ENCODE measurements at regions not wholly inside any gene's neighbourhood (a gene's known extent, or its start where the extent isn't known, plus 50 kb on each side); places are given as distances from the start of the nearest gene placed in this dataset.
"Not testable (repeated sequence)": the region's sequence is repeated elsewhere in the genome, so short reads cannot be mapped to it uniquely, and the experiment has no call there.

DNA sequence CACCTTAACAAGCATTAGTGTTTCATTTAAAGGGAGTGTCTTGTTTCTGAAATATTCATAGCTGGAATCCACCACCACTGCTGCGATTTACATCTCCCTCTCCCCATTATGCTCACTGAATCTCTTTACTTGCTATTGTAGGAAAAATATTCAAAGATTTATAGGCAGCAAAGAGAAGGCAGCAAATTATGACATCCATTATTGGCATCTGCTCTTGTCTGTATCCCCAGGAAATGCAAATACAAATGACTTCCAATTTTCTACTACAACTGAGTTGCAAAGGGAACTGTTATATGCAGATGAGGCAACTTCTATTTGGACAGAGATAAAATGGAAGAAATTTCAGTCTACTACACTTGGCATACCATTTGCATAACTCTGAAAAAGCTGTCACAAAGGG, 88.4 kb upstream of the PRKD1 start:
- Histone ChIP-seq H3K4me3 (ENCODE audit: low read depth in 1 of 5, low read length in 5 of 5) (no peak overlapping the region), H3K4me1 (ENCODE audit: control insufficient read depth in 5 of 5, insufficient read depth in 5 of 5, low read length in 5 of 5) (no peaks in the 10 kb centered on the region), H3K36me3 (ENCODE audit: control insufficient read depth in 5 of 5, insufficient read depth in 5 of 5, low read length in 5 of 5) (no peaks in the 10 kb centered on the region), H3K9ac (ENCODE audit: low read length in 5 of 5) (no peak overlapping the region), H3K27me3 (ENCODE audit: control insufficient read depth in 5 of 5, insufficient read depth in 4 of 5, low read length in 5 of 5) (no peaks in the 10 kb centered on the region), H3K9me3 (ENCODE audit: control insufficient read depth in 5 of 5, low read length in 5 of 5) (no peaks in the 10 kb centered on the region), H3K27ac (ENCODE audit: low read depth, low read length) (no peak overlapping the region)

DNA sequence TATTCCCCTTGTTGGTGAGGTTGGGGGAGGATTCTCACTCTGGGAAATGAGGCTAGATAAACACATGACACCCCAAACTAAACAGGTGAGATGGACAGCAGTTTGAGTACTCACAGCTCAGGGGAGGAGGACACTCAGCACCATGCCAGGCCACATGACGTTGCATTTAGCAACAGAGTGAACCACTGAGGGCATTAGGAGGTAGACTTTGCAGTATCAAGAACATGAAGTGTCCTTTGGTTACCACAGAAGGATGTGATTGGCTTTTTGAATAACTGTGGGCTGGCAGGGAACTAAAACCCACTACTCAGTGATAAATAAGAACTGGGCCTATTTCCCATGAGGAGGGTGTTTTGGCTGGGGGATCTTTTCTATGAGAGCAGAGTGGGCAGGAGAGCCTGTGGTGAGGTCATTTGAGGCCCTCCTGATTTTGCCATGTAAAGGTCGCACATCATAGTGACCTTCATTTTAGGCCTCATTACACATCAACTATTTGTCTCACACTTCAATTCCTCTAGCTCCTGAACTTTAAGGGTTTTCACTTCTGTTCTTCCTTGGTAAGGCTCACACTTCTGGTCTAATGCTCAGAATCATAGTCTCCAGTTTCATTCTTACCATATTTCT, 89.8 kb upstream of the PRKD1 start:
- Histone ChIP-seq H3K36me3 (ENCODE audit: control insufficient read depth in 5 of 5, insufficient read depth in 5 of 5, low read length in 5 of 5) (no peaks in the 10 kb centered on the region), H3K4me1 (ENCODE audit: control insufficient read depth in 5 of 5, insufficient read depth in 5 of 5, low read length in 5 of 5) (no peaks in the 10 kb centered on the region), H3K9me3 (ENCODE audit: control insufficient read depth in 5 of 5, low read length in 5 of 5) (no peaks in the 10 kb centered on the region), H3K27me3 (ENCODE audit: control insufficient read depth in 5 of 5, insufficient read depth in 4 of 5, low read length in 5 of 5) (no peaks in the 10 kb centered on the region), H3K27ac (ENCODE audit: low read depth, low read length) (no peak overlapping the region), H3K9ac (ENCODE audit: low read length in 5 of 5) (no peak overlapping the region), H3K4me3 (ENCODE audit: low read depth in 1 of 5, low read length in 5 of 5) (no peak overlapping the region)

DNA sequence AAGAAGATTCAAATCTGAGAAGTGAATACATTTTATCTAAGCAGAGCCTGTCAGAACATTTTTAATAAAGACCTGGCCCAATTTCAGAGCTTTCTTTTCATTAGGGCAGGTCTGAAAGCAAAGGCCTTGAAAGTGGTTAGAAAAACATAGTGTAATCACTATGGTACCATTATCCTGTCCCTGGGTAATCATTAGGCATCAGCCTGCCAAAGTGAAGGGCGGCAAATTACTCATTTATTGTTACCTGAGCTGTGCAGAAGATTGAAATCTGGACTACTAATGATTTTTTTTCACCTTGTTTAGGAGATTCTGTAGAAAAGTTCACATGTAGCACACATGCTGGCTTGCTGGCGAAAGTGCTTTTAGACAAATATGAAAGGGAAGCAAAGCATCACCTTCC, 92.6 kb upstream of the PRKD1 start:
- Histone ChIP-seq H3K36me3 (ENCODE audit: control insufficient read depth in 5 of 5, insufficient read depth in 5 of 5, low read length in 5 of 5) (no peaks in the 10 kb centered on the region), H3K9ac (ENCODE audit: low read length in 5 of 5) (no peak overlapping the region), H3K4me3 (ENCODE audit: low read depth in 1 of 5, low read length in 5 of 5) (no peak overlapping the region), H3K27me3 (ENCODE audit: control insufficient read depth in 5 of 5, insufficient read depth in 4 of 5, low read length in 5 of 5) (no peaks in the 10 kb centered on the region), H3K9me3 (ENCODE audit: control insufficient read depth in 5 of 5, low read length in 5 of 5) (peaks cover 0 to 5% (median 0%) of the 10 kb centered on the region in 5 donors), H3K27ac (ENCODE audit: low read depth, low read length) (no peak overlapping the region), H3K4me1 (ENCODE audit: control insufficient read depth in 5 of 5, insufficient read depth in 5 of 5, low read length in 5 of 5) (no peaks in the 10 kb centered on the region)

DNA sequence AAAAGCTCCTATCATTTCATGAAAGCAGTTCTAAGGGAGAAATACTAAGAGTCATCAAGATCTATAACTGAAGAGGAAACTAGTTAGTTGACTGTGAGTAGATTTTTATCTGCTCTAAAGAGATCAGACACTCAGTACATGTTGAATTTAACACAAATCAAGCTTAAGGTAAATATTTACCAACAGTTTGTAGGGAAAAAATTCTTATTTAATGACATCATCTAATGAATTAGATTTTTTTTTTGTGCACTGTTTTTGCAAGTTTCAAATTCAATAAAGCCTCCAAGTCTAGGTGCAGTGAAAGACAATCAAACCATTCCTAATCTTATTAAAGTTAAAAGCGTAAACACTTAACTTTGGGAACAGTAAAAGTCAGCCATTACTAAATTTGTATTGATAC, 93.0 kb upstream of the PRKD1 start:
- Histone ChIP-seq H3K4me1 (ENCODE audit: control insufficient read depth in 5 of 5, insufficient read depth in 5 of 5, low read length in 5 of 5) (no peaks in the 10 kb centered on the region), H3K9ac (ENCODE audit: low read length in 5 of 5) (no peak overlapping the region), H3K9me3 (ENCODE audit: control insufficient read depth in 5 of 5, low read length in 5 of 5) (peaks cover 0 to 5% (median 0%) of the 10 kb centered on the region in 5 donors), H3K27ac (ENCODE audit: low read depth, low read length) (no peak overlapping the region), H3K36me3 (ENCODE audit: control insufficient read depth in 5 of 5, insufficient read depth in 5 of 5, low read length in 5 of 5) (no peaks in the 10 kb centered on the region), H3K4me3 (ENCODE audit: low read depth in 1 of 5, low read length in 5 of 5) (no peak overlapping the region), H3K27me3 (ENCODE audit: control insufficient read depth in 5 of 5, insufficient read depth in 4 of 5, low read length in 5 of 5) (no peaks in the 10 kb centered on the region)

DNA sequence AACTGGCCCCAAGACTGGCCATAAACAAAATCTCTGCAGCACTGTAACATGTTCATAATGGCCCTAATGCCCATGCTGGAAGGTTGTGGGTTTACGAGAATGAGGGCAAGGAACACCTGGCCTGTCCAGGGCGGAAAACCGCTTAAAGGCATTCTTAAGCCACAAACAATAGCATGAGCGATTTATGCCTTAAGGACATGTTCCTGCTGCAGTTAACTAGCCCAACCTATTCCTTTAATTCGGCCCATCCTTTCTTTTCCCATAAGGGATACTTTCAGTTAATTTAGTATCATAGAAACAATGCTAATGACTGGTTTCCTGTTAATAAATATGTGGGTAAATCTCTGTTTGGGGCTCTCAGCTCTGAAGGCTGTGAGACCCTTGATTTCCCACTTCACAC, 95.7 kb upstream of the PRKD1 start:
- H3K9ac ChIP-seq (ENCODE audit: low read length in 5 of 5); H3K36me3 ChIP-seq (ENCODE audit: control insufficient read depth in 5 of 5, insufficient read depth in 5 of 5, low read length in 5 of 5); H3K4me3 ChIP-seq (ENCODE audit: low read depth in 1 of 5, low read length in 5 of 5); H3K4me1 ChIP-seq (ENCODE audit: control insufficient read depth in 5 of 5, insufficient read depth in 5 of 5, low read length in 5 of 5); H3K27me3 ChIP-seq (ENCODE audit: control insufficient read depth in 5 of 5, insufficient read depth in 4 of 5, low read length in 5 of 5); H3K27ac ChIP-seq (ENCODE audit: low read depth, low read length): not testable (repeated sequence)
- H3K9me3 ChIP-seq (ENCODE audit: control insufficient read depth in 5 of 5, low read length in 5 of 5): peaks cover 0 to 10% (median 3%) of the 10 kb centered on the region in 5 donors

DNA sequence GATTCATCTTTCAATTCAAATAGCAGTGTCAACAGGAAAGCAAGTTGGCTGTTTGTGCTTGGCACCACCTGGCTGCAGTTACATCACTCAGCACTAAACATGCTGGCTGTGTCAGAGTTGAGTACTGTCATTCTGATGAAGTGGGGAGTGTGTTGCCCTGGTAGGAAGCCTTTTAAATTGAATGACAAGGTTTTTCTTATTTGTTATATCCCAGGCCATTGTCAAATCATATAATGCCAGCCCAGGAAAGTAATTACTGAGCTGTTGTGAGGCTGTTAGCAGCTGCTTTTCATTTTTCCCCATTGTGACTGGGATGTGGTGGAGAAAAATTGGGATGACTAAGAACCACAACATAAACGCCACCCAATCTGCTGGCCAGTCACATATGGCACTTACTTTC, 106.5 kb upstream of the PRKD1 start:
- H3K27ac ChIP-seq (ENCODE audit: low read depth, low read length): no peak overlapping the region
- H3K9me3 ChIP-seq (ENCODE audit: control insufficient read depth in 5 of 5, low read length in 5 of 5): peaks cover 2 to 7% (median 5%) of the 10 kb centered on the region in 5 donors
- no peaks in the 10 kb centered on the region for H3K36me3 ChIP-seq (ENCODE audit: control insufficient read depth in 5 of 5, insufficient read depth in 5 of 5, low read length in 5 of 5)
- no peak overlapping the region for H3K9ac ChIP-seq (ENCODE audit: low read length in 5 of 5)
- H3K4me1 ChIP-seq (ENCODE audit: control insufficient read depth in 5 of 5, insufficient read depth in 5 of 5, low read length in 5 of 5): no peaks in the 10 kb centered on the region
- H3K27me3 ChIP-seq (ENCODE audit: control insufficient read depth in 5 of 5, insufficient read depth in 4 of 5, low read length in 5 of 5): no peaks in the 10 kb centered on the region
- H3K4me3 ChIP-seq (ENCODE audit: low read depth in 1 of 5, low read length in 5 of 5): no peak overlapping the region

DNA sequence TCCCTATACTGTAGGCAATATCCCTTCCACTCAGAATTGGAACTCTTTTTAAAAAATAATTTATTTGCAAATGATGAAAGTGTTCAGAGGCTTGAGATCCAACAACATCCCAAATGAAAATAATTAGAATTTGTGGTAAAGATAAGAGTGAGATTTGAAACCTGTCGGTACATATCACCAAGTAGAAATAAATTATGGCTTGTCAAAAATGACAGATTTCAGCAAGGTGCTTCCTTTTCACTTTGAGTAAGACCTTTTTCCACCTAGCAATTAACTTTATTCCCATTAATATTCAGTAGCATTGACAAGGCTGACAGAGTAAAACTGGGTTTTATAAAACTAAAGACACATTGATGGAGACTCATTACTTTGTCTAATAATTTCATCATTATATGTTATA, 107.7 kb upstream of the PRKD1 start:
- H3K4me3 ChIP-seq (ENCODE audit: low read depth in 1 of 5, low read length in 5 of 5): no peak overlapping the region
- H3K27me3 ChIP-seq (ENCODE audit: control insufficient read depth in 5 of 5, insufficient read depth in 4 of 5, low read length in 5 of 5): no peaks in the 10 kb centered on the region
- no peak overlapping the region for H3K9ac ChIP-seq (ENCODE audit: low read length in 5 of 5)
- no peaks in the 10 kb centered on the region for H3K4me1 ChIP-seq (ENCODE audit: control insufficient read depth in 5 of 5, insufficient read depth in 5 of 5, low read length in 5 of 5)
- peaks cover 0 to 7% (median 2%) of the 10 kb centered on the region in 5 donors for H3K9me3 ChIP-seq (ENCODE audit: control insufficient read depth in 5 of 5, low read length in 5 of 5)
- H3K27ac ChIP-seq (ENCODE audit: low read depth, low read length): no peak overlapping the region
- no peaks in the 10 kb centered on the region for H3K36me3 ChIP-seq (ENCODE audit: control insufficient read depth in 5 of 5, insufficient read depth in 5 of 5, low read length in 5 of 5)

DNA sequence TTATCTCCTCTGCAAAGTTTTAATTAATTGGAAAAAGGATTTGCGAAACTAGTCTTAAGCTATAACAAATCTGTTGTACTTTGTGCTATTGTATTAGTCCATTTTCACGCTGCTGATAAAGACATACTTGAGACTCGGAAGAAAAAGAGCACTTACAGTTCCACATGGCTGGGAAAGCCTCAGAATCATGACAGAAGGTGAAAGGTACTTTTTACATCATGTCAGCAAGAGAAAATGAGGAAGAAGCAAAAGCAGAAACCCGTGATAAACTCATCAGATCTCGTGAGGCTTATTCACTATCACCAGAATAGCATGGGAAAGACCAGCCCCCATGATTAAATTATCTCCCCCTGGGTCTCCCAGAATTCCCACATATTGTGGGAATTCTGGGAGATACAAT, 118.1 kb upstream of the PRKD1 start:
- H3K9ac ChIP-seq (ENCODE audit: low read length in 5 of 5): no peak overlapping the region
- no peaks in the 10 kb centered on the region for H3K36me3 ChIP-seq (ENCODE audit: control insufficient read depth in 5 of 5, insufficient read depth in 5 of 5, low read length in 5 of 5)
- no peaks in the 10 kb centered on the region for H3K27me3 ChIP-seq (ENCODE audit: control insufficient read depth in 5 of 5, insufficient read depth in 4 of 5, low read length in 5 of 5)
- H3K4me3 ChIP-seq (ENCODE audit: low read depth in 1 of 5, low read length in 5 of 5): no peak overlapping the region
- H3K4me1 ChIP-seq (ENCODE audit: control insufficient read depth in 5 of 5, insufficient read depth in 5 of 5, low read length in 5 of 5): no peaks in the 10 kb centered on the region
- H3K9me3 ChIP-seq (ENCODE audit: control insufficient read depth in 5 of 5, low read length in 5 of 5): no peaks in the 10 kb centered on the region
- no peak overlapping the region for H3K27ac ChIP-seq (ENCODE audit: low read depth, low read length)

DNA sequence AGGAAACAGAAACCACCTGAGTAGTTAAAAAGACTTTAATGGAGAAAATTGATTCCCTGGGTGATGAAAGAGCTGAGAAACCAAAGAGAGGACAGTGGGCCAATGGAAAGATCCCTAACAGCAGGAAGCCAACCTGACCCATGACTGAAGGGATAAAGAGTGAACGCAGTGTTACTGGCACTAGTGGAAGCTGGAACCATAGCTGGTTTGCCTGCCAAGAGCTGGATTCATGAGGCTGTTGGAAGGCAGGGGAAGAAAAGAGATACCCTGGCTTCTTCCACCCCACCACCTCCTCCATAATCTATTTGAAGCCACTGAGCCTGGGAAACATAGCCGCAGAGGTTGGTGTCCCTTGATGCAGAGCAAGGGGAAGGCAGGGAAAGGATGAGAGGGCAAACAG, 125.5 kb upstream of the PRKD1 start:
- no peaks in the 10 kb centered on the region for H3K36me3 ChIP-seq (ENCODE audit: control insufficient read depth in 5 of 5, insufficient read depth in 5 of 5, low read length in 5 of 5)
- no peaks in the 10 kb centered on the region for H3K27me3 ChIP-seq (ENCODE audit: control insufficient read depth in 5 of 5, insufficient read depth in 4 of 5, low read length in 5 of 5)
- no peak overlapping the region for H3K27ac ChIP-seq (ENCODE audit: low read depth, low read length)
- H3K4me3 ChIP-seq (ENCODE audit: low read depth in 1 of 5, low read length in 5 of 5): no peak overlapping the region
- H3K9ac ChIP-seq (ENCODE audit: low read length in 5 of 5): no peak overlapping the region
- H3K4me1 ChIP-seq (ENCODE audit: control insufficient read depth in 5 of 5, insufficient read depth in 5 of 5, low read length in 5 of 5): no peaks in the 10 kb centered on the region
- no peaks in the 10 kb centered on the region for H3K9me3 ChIP-seq (ENCODE audit: control insufficient read depth in 5 of 5, low read length in 5 of 5)

DNA sequence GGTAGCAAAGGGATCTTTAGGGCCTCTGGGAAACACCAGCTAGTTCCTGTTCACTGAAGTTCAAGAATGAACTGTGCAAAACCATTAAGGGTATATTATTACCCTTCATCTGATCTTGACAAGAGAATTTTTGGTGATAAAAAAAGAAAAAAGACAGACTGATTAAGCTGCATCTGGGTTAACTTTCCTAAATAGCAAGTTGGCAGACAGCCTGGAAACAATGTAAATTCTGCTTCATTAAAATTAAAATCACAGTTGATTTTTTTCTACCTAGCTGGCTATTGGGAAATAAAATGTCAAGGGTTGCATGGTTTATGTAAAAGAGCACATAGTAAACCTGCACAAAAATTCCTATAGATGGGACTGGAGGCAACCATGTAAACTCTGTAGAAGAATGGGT, 126.6 kb upstream of the PRKD1 start:
- no peak overlapping the region for H3K4me3 ChIP-seq (ENCODE audit: low read depth in 1 of 5, low read length in 5 of 5)
- no peaks in the 10 kb centered on the region for H3K4me1 ChIP-seq (ENCODE audit: control insufficient read depth in 5 of 5, insufficient read depth in 5 of 5, low read length in 5 of 5)
- H3K9ac ChIP-seq (ENCODE audit: low read length in 5 of 5): no peak overlapping the region

DNA sequence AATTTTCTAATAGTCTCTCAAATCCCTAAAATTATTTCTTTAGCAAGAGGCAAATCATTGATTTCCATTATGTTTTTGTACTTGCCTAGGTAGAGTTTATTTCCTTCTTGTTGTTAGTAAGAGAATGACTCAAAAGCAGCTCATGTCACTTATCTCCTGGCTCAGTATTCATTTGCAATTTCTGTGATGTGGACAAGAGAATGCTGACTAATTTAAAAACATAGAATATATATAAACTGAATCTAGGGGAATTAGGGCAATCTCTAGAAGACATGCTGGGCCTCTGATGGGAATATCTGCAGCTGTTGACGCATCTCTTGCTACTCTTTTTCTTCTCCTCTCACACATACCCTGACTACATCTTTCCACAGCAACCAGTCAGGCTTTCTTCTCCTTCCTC, 130.8 kb upstream of the PRKD1 start:
- Histone ChIP-seq H3K36me3 (ENCODE audit: control insufficient read depth in 5 of 5, insufficient read depth in 5 of 5, low read length in 5 of 5) (no peaks in the 10 kb centered on the region), H3K27ac (ENCODE audit: low read depth, low read length) (no peak overlapping the region), H3K27me3 (ENCODE audit: control insufficient read depth in 5 of 5, insufficient read depth in 4 of 5, low read length in 5 of 5) (no peaks in the 10 kb centered on the region), H3K9ac (ENCODE audit: low read length in 5 of 5) (no peak overlapping the region), H3K4me3 (ENCODE audit: low read depth in 1 of 5, low read length in 5 of 5) (no peak overlapping the region), H3K9me3 (ENCODE audit: control insufficient read depth in 5 of 5, low read length in 5 of 5) (no peaks in the 10 kb centered on the region), H3K4me1 (ENCODE audit: control insufficient read depth in 5 of 5, insufficient read depth in 5 of 5, low read length in 5 of 5) (no peaks in the 10 kb centered on the region)

More for the DNA sequence above, 126.6 kb upstream of the PRKD1 start:
- Histone ChIP-seq H3K36me3 (ENCODE audit: control insufficient read depth in 5 of 5, insufficient read depth in 5 of 5, low read length in 5 of 5) (no peaks in the 10 kb centered on the region), H3K27me3 (ENCODE audit: control insufficient read depth in 5 of 5, insufficient read depth in 4 of 5, low read length in 5 of 5) (no peaks in the 10 kb centered on the region), H3K27ac (ENCODE audit: low read depth, low read length) (no peak overlapping the region), H3K9me3 (ENCODE audit: control insufficient read depth in 5 of 5, low read length in 5 of 5) (no peaks in the 10 kb centered on the region)

All from subcutaneous abdominal adipose tissue (tissue), 5 donors.